Effector memory CD4-positive, alpha-beta T cell (primary cell): ENCODE measurements at regions not wholly inside any gene's neighbourhood (a gene's known extent, or its start where the extent isn't known, plus 50 kb on each side); places are given as distances from the start of the nearest gene placed in this dataset.

Source experiments
- DNase-seq, 3 donors: peaks; one replicate each; pipeline ENCODE4 v3.0.0-alpha.2; 2020
- H3K27ac ChIP-seq: 2 replicates; pipeline ENCODE4 v1.7.0; 2013; ENCODE audit warnings: mild to moderate bottlenecking, low read length, moderate library complexity; ENCODE audit not compliant: insufficient read depth, poor library complexity, severe bottlenecking
- H3K27me3 ChIP-seq: replicated peaks from 2 replicates; pipeline ENCODE4 v1.7.0; 2013; ENCODE audit warnings: mild to moderate bottlenecking, low read length; ENCODE audit not compliant: insufficient read depth, control insufficient read depth, poor library complexity, severe bottlenecking
- H3K36me3 ChIP-seq: 2 replicates; pipeline ENCODE4 v1.7.0; 2013; ENCODE audit warnings: mild to moderate bottlenecking, low read length, moderate library complexity; ENCODE audit not compliant: control insufficient read depth, insufficient read depth
- H3K4me1 ChIP-seq: 2 replicates; pipeline ENCODE4 v1.7.0; 2013; ENCODE audit warnings: low read length, mild to moderate bottlenecking; ENCODE audit not compliant: control insufficient read depth, insufficient read depth, poor library complexity, severe bottlenecking
- H3K4me3 ChIP-seq: 2 replicates; pipeline ENCODE4 v1.7.0; 2013; ENCODE audit warnings: low read length, low read depth, mild to moderate bottlenecking; ENCODE audit not compliant: insufficient read depth, poor library complexity, severe bottlenecking
- H3K9me3 ChIP-seq: 2 replicates; pipeline ENCODE4 v1.7.0; 2013; ENCODE audit warnings: mild to moderate bottlenecking, low read length, moderate library complexity; ENCODE audit not compliant: control insufficient read depth

DNA sequence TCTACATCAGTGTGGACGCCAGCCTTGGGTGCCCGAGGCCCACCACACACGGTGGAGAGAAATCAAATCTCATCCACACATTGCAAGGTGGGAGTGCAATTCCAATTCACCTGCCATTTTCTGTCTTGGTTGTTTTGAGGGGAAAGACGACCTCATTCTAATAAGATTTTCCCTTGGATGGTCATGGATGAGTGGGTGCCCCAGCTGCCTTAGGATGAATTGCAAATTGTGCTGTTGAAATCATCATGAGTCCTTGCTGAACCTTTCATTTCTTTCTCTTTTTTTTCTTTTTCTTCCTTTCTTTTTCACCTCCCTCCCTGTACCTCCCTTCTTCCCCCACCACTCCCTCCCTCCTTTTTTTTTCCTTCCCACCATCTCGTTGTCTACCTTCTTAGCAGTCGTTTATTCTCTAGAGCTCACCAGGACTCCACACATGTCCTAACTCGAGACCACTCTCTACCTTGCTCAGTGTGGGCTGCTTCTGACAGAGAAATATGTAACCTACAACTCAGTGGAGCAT lies 266.9 kb upstream of the NFE2L3 start:
- no peaks in the 10 kb centered on the region for H3K4me1 ChIP-seq

DNA sequence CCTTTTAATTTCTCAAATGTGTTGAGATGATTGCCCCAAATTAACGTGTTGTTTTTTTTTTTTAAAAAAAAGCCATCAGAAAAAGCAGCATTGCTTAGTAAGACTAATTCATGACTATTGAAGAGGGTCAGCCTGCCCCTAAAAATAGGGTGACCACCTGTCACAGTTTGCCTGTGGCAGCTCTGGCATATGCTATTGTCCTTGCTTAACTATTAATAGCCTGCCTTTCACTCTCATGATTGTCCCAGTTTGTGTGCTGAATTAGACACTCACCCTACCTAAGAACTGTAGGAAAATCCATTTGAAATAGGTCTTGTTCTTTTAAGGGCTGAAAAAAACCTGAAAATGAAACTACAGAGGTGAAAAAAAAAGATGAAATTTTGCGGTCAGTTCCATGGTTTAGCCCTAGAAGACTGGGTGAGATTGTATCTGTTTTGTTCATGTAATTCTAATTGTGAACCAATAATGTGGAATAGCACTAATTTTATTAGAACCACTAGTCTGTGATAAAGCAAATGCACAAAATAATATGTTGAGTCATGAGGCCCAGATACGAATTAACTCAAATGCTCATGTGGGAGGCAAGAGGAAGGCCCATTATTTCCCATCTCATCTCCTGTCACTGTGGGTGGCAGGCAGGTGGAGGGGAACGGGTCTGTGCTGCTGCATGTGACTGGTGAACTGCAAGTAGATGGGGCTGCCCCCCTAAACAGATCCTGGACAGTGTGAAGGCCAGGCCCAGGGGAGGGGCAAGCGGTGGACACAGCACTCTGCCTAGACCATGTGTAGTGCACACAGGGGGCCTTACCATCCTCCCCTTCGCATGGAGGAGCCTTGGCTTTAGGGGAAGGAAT lies 265.4 kb upstream of the NFE2L3 start:
- H3K4me1 ChIP-seq = no peaks in the 10 kb centered on the region
- no peak overlapping the region for H3K27ac ChIP-seq
- no peak overlapping the region for H3K4me3 ChIP-seq
- no peaks in the 10 kb centered on the region for H3K36me3 ChIP-seq
- H3K9me3 ChIP-seq = no peaks in the 10 kb centered on the region
- no peak for DNase-seq
- H3K27me3 ChIP-seq = no peaks in the 10 kb centered on the region

More for the DNA sequence above, 266.9 kb upstream of the NFE2L3 start:
- H3K4me3 ChIP-seq = no peak overlapping the region
- H3K27ac ChIP-seq = no peak overlapping the region
- no peaks in the 10 kb centered on the region for H3K27me3 ChIP-seq
- DNase-seq = no peak
- no peaks in the 10 kb centered on the region for H3K9me3 ChIP-seq
- no peaks in the 10 kb centered on the region for H3K36me3 ChIP-seq

GRCh38 chr7:25887266-25887665 lies 264.7 kb upstream of the NFE2L3 start:
- H3K27me3 ChIP-seq = no peaks in the 10 kb centered on the region
- no peaks in the 10 kb centered on the region for H3K4me1 ChIP-seq
- H3K4me3 ChIP-seq = no peak overlapping the region
- DNase-seq = no peak
- H3K9me3 ChIP-seq = no peaks in the 10 kb centered on the region
- H3K27ac ChIP-seq = no peak overlapping the region
- no peaks in the 10 kb centered on the region for H3K36me3 ChIP-seq

GRCh38 chr7:25887795-25888559 lies 264.0 kb upstream of the NFE2L3 start:
- Histone ChIP-seq H3K4me3 (no peak overlapping the region), H3K27ac (no peak overlapping the region), H3K27me3 (no peaks in the 10 kb centered on the region), H3K36me3 (no peaks in the 10 kb centered on the region), H3K9me3 (no peaks in the 10 kb centered on the region), H3K4me1 (no peaks in the 10 kb centered on the region)
- DNase-seq = no peak

- H3K36me3 ChIP-seq = no peaks in the 10 kb centered on the region
- H3K4me1 ChIP-seq = peaks cover under 1% of the 10 kb centered on the region
- no peak overlapping the region for H3K4me3 ChIP-seq
- H3K27me3 ChIP-seq = no peaks in the 10 kb centered on the region
- DNase-seq = no peak
- no peak overlapping the region for H3K27ac ChIP-seq
- H3K9me3 ChIP-seq = no peaks in the 10 kb centered on the region
Measured at GRCh38 chr7:25889765-25890164, 262.2 kb upstream of the NFE2L3 start.

DNA sequence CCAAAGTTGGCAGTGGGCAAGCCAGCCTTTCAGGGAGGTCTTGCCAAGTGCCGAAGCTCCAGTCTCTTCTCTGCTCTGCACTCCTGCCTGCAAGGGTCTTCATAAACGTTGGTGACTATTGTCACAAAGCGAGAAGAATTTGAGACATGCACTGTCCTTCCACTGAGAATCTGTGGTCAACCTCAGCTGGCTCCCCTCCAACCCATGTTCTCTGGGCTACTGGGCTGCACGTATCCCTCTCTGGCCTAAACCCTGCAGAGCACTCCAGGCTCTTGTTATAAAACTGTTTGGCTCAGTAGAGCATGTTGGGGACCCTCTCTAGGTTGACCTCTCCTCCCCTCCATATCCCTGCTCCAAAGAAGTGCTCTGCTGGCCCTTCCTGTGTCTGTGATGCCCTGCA lies 260.4 kb upstream of the NFE2L3 start:
- no peak overlapping the region for H3K27ac ChIP-seq
- H3K4me3 ChIP-seq = no peak overlapping the region
- H3K9me3 ChIP-seq = no peaks in the 10 kb centered on the region
- peaks cover 6% of the 10 kb centered on the region for H3K4me1 ChIP-seq
- DNase-seq = no peak
- H3K27me3 ChIP-seq = no peaks in the 10 kb centered on the region
- no peaks in the 10 kb centered on the region for H3K36me3 ChIP-seq

- Histone ChIP-seq H3K4me1 (peaks cover 6% of the 10 kb centered on the region), H3K27ac (no peak overlapping the region), H3K36me3 (no peaks in the 10 kb centered on the region), H3K27me3 (no peaks in the 10 kb centered on the region), H3K9me3 (no peaks in the 10 kb centered on the region), H3K4me3 (peak overlapping the region; percentile 46)
- DNase-seq = no peak
Measured at GRCh38 chr7:25893436-25893835, 258.6 kb upstream of the NFE2L3 start.

GRCh38 chr7:25894002-25894901 lies 257.7 kb upstream of the NFE2L3 start:
- H3K4me3 ChIP-seq = no peak overlapping the region
- H3K4me1 ChIP-seq = peaks cover 6% of the 10 kb centered on the region
- H3K27ac ChIP-seq = no peak overlapping the region
- DNase-seq = no peak
- H3K36me3 ChIP-seq = no peaks in the 10 kb centered on the region
- no peaks in the 10 kb centered on the region for H3K9me3 ChIP-seq
- no peaks in the 10 kb centered on the region for H3K27me3 ChIP-seq

DNA sequence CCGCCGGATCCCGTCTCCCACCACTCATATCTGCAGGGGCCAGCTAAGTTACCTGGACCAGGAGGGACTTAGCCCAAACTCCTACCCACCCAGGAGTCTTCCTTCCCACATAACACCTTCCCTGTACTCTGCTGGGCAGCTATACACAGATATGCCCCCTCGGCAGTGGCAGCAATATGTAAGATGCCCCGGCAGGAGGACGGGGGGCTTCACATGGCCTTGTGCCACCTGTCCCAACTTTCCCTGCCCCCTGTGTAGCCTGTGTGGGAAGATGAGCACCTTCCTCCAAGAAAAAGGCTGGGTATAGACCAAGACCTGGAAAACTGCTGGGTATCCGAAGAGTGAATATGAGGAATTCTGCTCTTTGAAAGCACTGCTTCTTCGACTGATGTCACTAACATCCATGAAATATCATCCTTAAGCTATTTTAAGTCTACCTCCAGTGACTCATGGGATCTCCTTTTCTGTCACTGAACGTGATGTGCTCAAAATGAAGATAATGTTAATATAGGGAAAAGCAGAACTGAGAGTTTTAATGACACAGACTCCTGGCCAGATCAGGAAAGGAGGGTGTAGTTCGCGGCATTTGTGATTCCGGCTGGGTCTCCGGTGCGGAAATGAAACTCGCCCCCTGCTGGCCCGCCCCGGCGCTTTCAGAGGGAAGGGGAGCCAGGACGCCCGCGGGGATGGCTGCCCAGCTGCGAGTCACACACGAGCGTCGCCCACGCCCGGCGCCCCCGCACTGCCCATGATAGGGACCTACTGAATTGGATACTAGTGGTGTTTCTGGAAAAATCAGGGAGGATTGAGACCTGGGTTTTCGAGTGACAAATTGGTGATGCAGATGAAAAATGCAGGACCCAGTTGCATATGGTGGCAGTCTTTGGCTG lies 256.9 kb upstream of the NFE2L3 start:
- DNase-seq = peak; percentile 22 to 44 (median 36)
- Histone ChIP-seq H3K4me1 (peaks cover 6% of the 10 kb centered on the region), H3K4me3 (no peak overlapping the region), H3K27ac (no peak overlapping the region), H3K36me3 (no peaks in the 10 kb centered on the region), H3K9me3 (no peaks in the 10 kb centered on the region), H3K27me3 (no peaks in the 10 kb centered on the region)
